ENCODE measurements at regions not wholly inside any gene's neighbourhood (a gene's known extent, or its start where the extent isn't known, plus 50 kb on each side); places are given as distances from the start of the nearest gene placed in this dataset.
A peak's percentile ranks its signal among the peaks of the same experiment; 100 is the strongest.

- H3K27me3 Mint-ChIP-seq (ENCODE audit: low read depth, poor library complexity): peaks cover 29% of the 10 kb centered on the region
- no peaks in the 10 kb centered on the region for H3K36me3 Mint-ChIP-seq (ENCODE audit: low read depth)
- TF ChIP-seq, protein P1, sequence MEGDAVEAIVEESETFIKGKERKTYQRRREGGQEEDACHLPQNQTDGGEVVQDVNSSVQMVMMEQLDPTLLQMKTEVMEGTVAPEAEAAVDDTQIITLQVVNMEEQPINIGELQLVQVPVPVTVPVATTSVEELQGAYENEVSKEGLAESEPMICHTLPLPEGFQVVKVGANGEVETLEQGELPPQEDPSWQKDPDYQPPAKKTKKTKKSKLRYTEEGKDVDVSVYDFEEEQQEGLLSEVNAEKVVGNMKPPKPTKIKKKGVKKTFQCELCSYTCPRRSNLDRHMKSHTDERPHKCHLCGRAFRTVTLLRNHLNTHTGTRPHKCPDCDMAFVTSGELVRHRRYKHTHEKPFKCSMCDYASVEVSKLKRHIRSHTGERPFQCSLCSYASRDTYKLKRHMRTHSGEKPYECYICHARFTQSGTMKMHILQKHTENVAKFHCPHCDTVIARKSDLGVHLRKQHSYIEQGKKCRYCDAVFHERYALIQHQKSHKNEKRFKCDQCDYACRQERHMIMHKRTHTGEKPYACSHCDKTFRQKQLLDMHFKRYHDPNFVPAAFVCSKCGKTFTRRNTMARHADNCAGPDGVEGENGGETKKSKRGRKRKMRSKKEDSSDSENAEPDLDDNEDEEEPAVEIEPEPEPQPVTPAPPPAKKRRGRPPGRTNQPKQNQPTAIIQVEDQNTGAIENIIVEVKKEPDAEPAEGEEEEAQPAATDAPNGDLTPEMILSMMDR (IDR thresholded peaks at IDR 0.05): no peak
- no peak overlapping the region for H3K27ac Mint-ChIP-seq
- DNase-seq: no peak
- H3K9me3 Mint-ChIP-seq: peaks cover 7% of the 10 kb centered on the region
- no peak overlapping the region for H3K4me3 Mint-ChIP-seq
- peaks cover 60% of the 10 kb centered on the region for H3K4me1 Mint-ChIP-seq
Observed at GRCh38 chr6:165827190-165827518, 164.1 kb upstream of the PDE10A start.

DNA sequence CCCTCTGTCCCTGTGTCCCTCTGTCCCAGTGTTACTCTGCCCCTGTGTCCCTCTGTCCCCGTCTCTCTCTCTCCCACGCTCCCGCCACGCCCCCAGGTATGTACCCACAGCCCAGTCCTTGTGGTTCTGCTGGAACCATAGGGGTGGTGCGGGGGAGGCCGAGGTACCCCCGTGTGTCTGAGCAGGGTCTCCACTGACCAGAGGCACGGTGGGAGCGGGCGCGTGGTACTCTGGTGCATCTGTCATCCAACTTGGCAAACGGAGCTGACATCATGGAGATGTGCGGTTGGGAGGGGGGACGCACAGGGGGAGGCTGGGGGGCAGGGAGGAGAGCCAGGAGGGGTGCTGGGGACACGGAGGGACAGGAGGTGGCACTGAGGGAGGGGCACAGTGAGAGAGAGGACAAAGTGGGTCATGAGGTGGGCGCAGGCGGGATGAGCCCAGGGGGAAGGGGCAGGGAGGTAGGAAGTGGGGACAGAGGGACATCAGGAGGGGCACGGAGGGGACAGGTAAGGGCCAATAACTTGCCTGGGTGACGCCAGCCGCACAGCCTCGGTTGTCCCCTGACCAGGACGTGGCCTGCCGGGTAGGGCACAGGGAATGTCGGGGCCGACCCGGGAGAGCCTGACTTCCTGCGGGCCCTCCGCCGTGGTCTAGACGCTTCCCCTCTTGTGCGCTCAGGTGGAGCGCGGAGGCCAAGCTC is 163.6 kb upstream of the PDE10A start:
- no peak for DNase-seq
- H3K36me3 Mint-ChIP-seq (ENCODE audit: low read depth): no peaks in the 10 kb centered on the region
- TF ChIP-seq, protein P1 (IDR thresholded peaks at IDR 0.05): no peak
- H3K27me3 Mint-ChIP-seq (ENCODE audit: low read depth, poor library complexity): peaks cover 29% of the 10 kb centered on the region
- peaks cover 7% of the 10 kb centered on the region for H3K9me3 Mint-ChIP-seq
- peaks cover 56% of the 10 kb centered on the region for H3K4me1 Mint-ChIP-seq
- H3K27ac Mint-ChIP-seq: no peak overlapping the region
- no peak overlapping the region for H3K4me3 Mint-ChIP-seq

GRCh38 chr6:165825256-165825815 is 162.3 kb upstream of the PDE10A start:
- DNase-seq: no peak
- Mint-ChIP-seq H3K9me3 (peaks cover 7% of the 10 kb centered on the region), H3K27ac (peak overlapping the region; percentile 62), H3K4me3 (peak overlapping the region; percentile 23), H3K4me1 (peaks cover 60% of the 10 kb centered on the region), H3K36me3 (ENCODE audit: low read depth) (no peaks in the 10 kb centered on the region), H3K27me3 (ENCODE audit: low read depth, poor library complexity) (peaks cover 35% of the 10 kb centered on the region)
- TF ChIP-seq, protein P1 (IDR thresholded peaks at IDR 0.05): no peak

DNA sequence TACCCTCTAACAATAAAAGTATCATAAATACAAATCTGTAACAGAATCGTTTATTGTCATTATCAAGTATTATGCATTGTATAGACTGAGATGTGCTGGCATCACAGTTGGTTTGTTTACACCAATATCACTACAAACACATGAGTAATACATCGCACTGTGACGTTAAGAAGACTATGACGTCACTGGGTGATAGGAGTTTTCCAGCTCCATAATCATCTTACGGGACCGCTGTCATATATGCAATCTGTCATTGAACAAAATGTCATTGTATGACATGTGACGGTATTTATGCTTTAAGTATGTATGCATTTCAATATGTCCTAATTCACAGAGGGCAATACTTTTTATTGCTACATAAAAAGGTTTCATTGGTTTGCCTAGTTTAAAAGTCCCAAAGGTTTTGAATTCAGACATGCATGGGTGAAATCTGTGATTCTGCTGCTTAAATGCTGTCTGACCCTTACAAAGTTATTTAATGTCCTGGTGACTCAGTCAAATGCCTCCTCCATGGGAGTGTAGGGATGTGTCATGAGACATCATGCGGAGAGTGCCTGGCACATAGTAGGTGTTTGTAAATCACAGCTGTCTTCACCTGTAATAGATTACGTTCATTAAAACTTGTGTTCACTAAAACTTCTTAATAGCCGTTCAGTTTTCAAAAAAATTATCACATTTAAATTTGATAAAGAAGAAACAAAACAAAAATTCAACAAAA is 160.7 kb upstream of the PDE10A start:
- Mint-ChIP-seq H3K36me3 (ENCODE audit: low read depth) (no peaks in the 10 kb centered on the region), H3K27ac (no peak overlapping the region), H3K4me1 (peaks cover 58% of the 10 kb centered on the region), H3K4me3 (no peak overlapping the region), H3K27me3 (ENCODE audit: low read depth, poor library complexity) (peaks cover 42% of the 10 kb centered on the region), H3K9me3 (peaks cover 7% of the 10 kb centered on the region)
- TF ChIP-seq, protein P1 (IDR thresholded peaks at IDR 0.05): no peak
- no peak for DNase-seq

DNA sequence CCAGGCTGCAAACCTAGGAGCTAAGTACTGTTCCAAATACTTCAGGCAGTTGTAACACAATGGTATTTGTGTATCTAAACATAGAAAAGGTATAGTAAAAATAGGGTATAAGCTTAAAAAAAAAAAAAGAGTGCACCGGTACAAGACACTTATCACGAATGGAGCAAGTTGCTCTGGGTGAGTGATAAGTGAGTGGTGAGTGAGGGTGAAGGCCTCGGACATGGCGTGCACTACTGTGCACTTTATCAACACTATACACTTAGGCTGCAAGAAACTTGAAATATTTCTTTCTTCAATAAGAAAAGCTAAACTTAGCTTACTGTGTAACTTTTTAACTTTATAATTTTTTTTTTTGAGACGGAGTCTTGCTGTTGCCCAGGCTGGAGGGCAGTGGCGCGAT is 159.5 kb upstream of the PDE10A start:
- Mint-ChIP-seq H3K27ac (no peak overlapping the region), H3K27me3 (ENCODE audit: low read depth, poor library complexity) (peaks cover 44% of the 10 kb centered on the region), H3K9me3 (peaks cover 3% of the 10 kb centered on the region), H3K4me3 (no peak overlapping the region), H3K36me3 (ENCODE audit: low read depth) (no peaks in the 10 kb centered on the region), H3K4me1 (peaks cover 58% of the 10 kb centered on the region)
- TF ChIP-seq, protein P1 (IDR thresholded peaks at IDR 0.05): no peak
- DNase-seq: no peak
